ENCODE measurements at regions not wholly inside any gene's neighbourhood (a gene's known extent, or its start where the extent isn't known, plus 50 kb on each side); places are given as distances from the start of the nearest gene placed in this dataset.

DNA sequence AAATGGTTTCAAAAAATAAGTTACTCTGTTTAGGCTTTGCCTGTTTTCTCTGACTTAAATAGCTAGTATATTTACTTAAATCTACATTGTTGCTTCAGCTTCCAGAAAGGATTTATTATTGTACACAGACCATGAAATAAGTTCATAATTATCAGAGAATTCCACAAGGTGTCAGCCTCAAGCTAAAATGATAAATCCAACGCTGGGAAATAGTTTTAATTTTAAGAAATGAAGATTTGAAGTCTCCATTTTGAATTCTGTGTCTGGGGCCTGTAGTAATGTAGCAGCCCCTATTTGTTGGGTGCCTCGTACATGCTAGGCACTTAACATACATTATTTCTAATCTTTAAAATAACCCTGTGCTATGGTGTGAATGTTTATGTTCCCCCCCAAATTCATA lies 92.6 kb upstream of the KCNMB2 start:
- POLR2A ChIA-PET: no interaction called here
- no peaks in the 10 kb centered on the region for H3K9me3 Mint-ChIP-seq (ENCODE audit: unreplicated experiment)
- intact Hi-C loops (cut with micrococcal nuclease; ENCODE audit: unreplicated experiment): no loop called here
- TF ChIP-seq, protein P1, sequence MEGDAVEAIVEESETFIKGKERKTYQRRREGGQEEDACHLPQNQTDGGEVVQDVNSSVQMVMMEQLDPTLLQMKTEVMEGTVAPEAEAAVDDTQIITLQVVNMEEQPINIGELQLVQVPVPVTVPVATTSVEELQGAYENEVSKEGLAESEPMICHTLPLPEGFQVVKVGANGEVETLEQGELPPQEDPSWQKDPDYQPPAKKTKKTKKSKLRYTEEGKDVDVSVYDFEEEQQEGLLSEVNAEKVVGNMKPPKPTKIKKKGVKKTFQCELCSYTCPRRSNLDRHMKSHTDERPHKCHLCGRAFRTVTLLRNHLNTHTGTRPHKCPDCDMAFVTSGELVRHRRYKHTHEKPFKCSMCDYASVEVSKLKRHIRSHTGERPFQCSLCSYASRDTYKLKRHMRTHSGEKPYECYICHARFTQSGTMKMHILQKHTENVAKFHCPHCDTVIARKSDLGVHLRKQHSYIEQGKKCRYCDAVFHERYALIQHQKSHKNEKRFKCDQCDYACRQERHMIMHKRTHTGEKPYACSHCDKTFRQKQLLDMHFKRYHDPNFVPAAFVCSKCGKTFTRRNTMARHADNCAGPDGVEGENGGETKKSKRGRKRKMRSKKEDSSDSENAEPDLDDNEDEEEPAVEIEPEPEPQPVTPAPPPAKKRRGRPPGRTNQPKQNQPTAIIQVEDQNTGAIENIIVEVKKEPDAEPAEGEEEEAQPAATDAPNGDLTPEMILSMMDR (IDR thresholded peaks at IDR 0.05; ENCODE audit: insufficient read depth in 1 of 2, low read depth in 1 of 2, low read length in 1 of 2, severe bottlenecking in 1 of 2, unreplicated experiment in 1 of 2): no peak
- CTCF ChIA-PET: no interaction called here
- no TSS peak for BruUV-seq (replicated peaks)
- Histone ChIP-seq H3K27me3 (replicated peaks; ENCODE audit: control insufficient read depth, insufficient read depth, low read length) (no peaks in the 10 kb centered on the region), H3K4me3 (ENCODE audit: low read depth, low read length) (no peak overlapping the region), H3K9me3 (no peaks in the 10 kb centered on the region), H3K4me1 (no peaks in the 10 kb centered on the region), H3K36me3 (ENCODE audit: control insufficient read depth, insufficient read depth, low read length) (no peaks in the 10 kb centered on the region)
- no peaks in the 10 kb centered on the region for H3K27me3 Mint-ChIP-seq (ENCODE audit: insufficient read depth, unreplicated experiment)
- no peak overlapping the region for H3K27ac Mint-ChIP-seq (ENCODE audit: unreplicated experiment)
- no peak overlapping the region for H3K4me3 Mint-ChIP-seq (ENCODE audit: unreplicated experiment)
- no peak for DNase-seq
- no peaks in the 10 kb centered on the region for H3K36me3 Mint-ChIP-seq (ENCODE audit: insufficient read depth, unreplicated experiment)
- H3K4me1 Mint-ChIP-seq (ENCODE audit: low read depth, unreplicated experiment): no peaks in the 10 kb centered on the region

DNA sequence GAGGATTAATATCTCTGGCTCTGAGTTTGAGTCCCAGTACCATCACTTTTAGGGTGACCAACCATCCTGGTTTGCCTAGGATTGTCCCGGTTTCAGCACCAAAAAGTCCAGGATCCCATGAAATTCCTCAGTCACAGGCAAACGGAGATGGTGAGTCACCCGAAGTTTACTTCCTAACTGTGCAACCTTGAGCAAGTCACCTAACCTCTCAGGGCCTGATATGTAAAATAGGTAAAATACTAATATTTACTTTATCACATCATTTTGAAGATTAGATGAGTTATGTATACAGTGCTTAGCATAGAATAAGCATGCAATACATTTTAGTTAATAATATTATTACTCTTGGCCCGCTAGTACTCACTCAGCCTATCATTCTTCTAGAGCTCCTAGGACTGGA lies 91.1 kb upstream of the KCNMB2 start:
- Mint-ChIP-seq H3K4me1 (ENCODE audit: low read depth, unreplicated experiment) (no peaks in the 10 kb centered on the region), H3K36me3 (ENCODE audit: insufficient read depth, unreplicated experiment) (no peaks in the 10 kb centered on the region), H3K27ac (ENCODE audit: unreplicated experiment) (no peak overlapping the region), H3K9me3 (ENCODE audit: unreplicated experiment) (no peaks in the 10 kb centered on the region), H3K27me3 (ENCODE audit: insufficient read depth, unreplicated experiment) (no peaks in the 10 kb centered on the region), H3K4me3 (ENCODE audit: unreplicated experiment) (no peak overlapping the region)
- TF ChIP-seq, protein P1 (IDR thresholded peaks at IDR 0.05; ENCODE audit: insufficient read depth in 1 of 2, low read depth in 1 of 2, low read length in 1 of 2, severe bottlenecking in 1 of 2, unreplicated experiment in 1 of 2): no peak
- no peak overlapping the region for H3K4me3 ChIP-seq (ENCODE audit: low read depth, low read length)
- no peaks in the 10 kb centered on the region for H3K27me3 ChIP-seq (replicated peaks; ENCODE audit: control insufficient read depth, insufficient read depth, low read length)
- no peaks in the 10 kb centered on the region for H3K36me3 ChIP-seq (ENCODE audit: control insufficient read depth, insufficient read depth, low read length)
- H3K4me1 ChIP-seq: no peaks in the 10 kb centered on the region
- ChIA-PET POLR2A (no interaction called here), CTCF (no interaction called here)
- intact Hi-C loops (cut with micrococcal nuclease; ENCODE audit: unreplicated experiment): no loop called here
- no TSS peak for BruUV-seq (replicated peaks)
- no peaks in the 10 kb centered on the region for H3K9me3 ChIP-seq
- DNase-seq: no peak

DNA sequence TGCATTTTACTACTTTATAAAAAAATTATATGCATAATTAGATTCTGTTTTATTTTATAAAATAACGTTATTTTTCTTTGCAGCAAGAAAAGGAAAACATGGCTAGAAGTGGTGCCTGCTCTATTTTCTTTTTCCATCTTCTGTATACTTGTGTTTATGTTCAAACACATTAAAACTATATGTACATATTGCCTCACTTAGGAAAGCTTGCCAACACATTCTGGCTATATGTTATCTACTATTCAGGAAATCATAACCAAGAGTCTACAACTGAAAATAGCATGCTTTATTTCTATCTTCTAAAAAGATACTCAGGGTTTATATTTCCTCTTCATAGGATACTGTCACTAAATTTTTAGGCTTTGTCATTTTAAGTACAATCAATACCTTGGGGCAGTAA lies 90.2 kb upstream of the KCNMB2 start:
- H3K4me3 Mint-ChIP-seq (ENCODE audit: unreplicated experiment): no peak overlapping the region
- POLR2A ChIA-PET: no interaction called here

More for the DNA sequence above, 90.2 kb upstream of the KCNMB2 start:
- H3K9me3 ChIP-seq: no peaks in the 10 kb centered on the region
- no peak overlapping the region for H3K27ac Mint-ChIP-seq (ENCODE audit: unreplicated experiment)
- no peaks in the 10 kb centered on the region for H3K4me1 ChIP-seq
- no peak for DNase-seq
- intact Hi-C loops (cut with micrococcal nuclease; ENCODE audit: unreplicated experiment): no loop called here
- no peaks in the 10 kb centered on the region for H3K36me3 Mint-ChIP-seq (ENCODE audit: insufficient read depth, unreplicated experiment)
- TF ChIP-seq, protein P1 (IDR thresholded peaks at IDR 0.05; ENCODE audit: insufficient read depth in 1 of 2, low read depth in 1 of 2, low read length in 1 of 2, severe bottlenecking in 1 of 2, unreplicated experiment in 1 of 2): no peak
- H3K4me3 ChIP-seq (ENCODE audit: low read depth, low read length): no peak overlapping the region
- no peaks in the 10 kb centered on the region for H3K36me3 ChIP-seq (ENCODE audit: control insufficient read depth, insufficient read depth, low read length)
- CTCF ChIA-PET: no interaction called here
- H3K9me3 Mint-ChIP-seq (ENCODE audit: unreplicated experiment): no peaks in the 10 kb centered on the region
- no peaks in the 10 kb centered on the region for H3K27me3 Mint-ChIP-seq (ENCODE audit: insufficient read depth, unreplicated experiment)
- H3K4me1 Mint-ChIP-seq (ENCODE audit: low read depth, unreplicated experiment): no peaks in the 10 kb centered on the region
- H3K27me3 ChIP-seq (replicated peaks; ENCODE audit: control insufficient read depth, insufficient read depth, low read length): no peaks in the 10 kb centered on the region
- no TSS peak for BruUV-seq (replicated peaks)

Measured in Caco-2 (cell line).